IMR-90 (cell line): ENCODE measurements at regions not wholly inside any gene's neighbourhood (a gene's known extent, or its start where the extent isn't known, plus 50 kb on each side); places are given as distances from the start of the nearest gene placed in this dataset.

ENCODE experiments used
- MXI1 ChIP-seq: IDR thresholded peaks from 2 replicates; pipeline ENCODE4 v1.6.1; 2012; ENCODE audit warnings: low read depth, mild to moderate bottlenecking, low read length, moderate library complexity, borderline replicate concordance
- POLR2A ChIP-seq: IDR thresholded peaks from 2 replicates; pipeline ENCODE4 v1.6.1; 2012; ENCODE audit warnings: mild to moderate bottlenecking, low read depth, low read length
- TF ChIP-seq, protein P1 (sequence below): conservative IDR thresholded peaks from 2 replicates; pipeline ENCODE4 v1.5.1; 2012; ENCODE audit warnings: mild to moderate bottlenecking, low read depth, low read length, improper control_type of control experiment
- TF ChIP-seq, protein P2 (sequence below): fragments of 150-350 bp; IDR thresholded peaks from 2 replicates; pipeline ENCODE4 v1.6.1; 2016; ENCODE audit warnings: low read depth, mild to moderate bottlenecking, low read length, moderate library complexity, borderline replicate concordance

DNA sequence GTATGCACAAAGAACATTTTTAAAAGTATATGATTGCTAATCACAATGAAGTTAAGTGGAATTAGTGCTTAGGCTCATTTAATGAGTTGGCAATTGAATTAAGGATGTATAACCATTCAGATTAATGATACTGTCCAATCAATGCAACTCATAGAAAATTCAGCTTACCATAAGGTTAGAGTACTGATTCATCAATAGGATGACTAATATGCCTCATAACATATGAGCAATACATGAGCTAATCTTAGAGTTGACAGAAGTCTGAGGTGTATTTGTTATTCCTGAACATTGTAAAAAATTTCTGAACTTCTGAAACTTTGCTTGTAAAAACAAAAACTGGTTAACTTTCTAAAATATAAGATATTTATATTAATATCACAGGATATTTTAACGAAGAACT is 118.3 kb upstream of the NETO1 start:
- TF ChIP-seq MXI1 (no peak), POLR2A (no peak)
- TF ChIP-seq, protein P1, sequence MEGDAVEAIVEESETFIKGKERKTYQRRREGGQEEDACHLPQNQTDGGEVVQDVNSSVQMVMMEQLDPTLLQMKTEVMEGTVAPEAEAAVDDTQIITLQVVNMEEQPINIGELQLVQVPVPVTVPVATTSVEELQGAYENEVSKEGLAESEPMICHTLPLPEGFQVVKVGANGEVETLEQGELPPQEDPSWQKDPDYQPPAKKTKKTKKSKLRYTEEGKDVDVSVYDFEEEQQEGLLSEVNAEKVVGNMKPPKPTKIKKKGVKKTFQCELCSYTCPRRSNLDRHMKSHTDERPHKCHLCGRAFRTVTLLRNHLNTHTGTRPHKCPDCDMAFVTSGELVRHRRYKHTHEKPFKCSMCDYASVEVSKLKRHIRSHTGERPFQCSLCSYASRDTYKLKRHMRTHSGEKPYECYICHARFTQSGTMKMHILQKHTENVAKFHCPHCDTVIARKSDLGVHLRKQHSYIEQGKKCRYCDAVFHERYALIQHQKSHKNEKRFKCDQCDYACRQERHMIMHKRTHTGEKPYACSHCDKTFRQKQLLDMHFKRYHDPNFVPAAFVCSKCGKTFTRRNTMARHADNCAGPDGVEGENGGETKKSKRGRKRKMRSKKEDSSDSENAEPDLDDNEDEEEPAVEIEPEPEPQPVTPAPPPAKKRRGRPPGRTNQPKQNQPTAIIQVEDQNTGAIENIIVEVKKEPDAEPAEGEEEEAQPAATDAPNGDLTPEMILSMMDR = no peak
- TF ChIP-seq, protein P2, sequence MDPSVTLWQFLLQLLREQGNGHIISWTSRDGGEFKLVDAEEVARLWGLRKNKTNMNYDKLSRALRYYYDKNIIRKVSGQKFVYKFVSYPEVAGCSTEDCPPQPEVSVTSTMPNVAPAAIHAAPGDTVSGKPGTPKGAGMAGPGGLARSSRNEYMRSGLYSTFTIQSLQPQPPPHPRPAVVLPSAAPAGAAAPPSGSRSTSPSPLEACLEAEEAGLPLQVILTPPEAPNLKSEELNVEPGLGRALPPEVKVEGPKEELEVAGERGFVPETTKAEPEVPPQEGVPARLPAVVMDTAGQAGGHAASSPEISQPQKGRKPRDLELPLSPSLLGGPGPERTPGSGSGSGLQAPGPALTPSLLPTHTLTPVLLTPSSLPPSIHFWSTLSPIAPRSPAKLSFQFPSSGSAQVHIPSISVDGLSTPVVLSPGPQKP = no peak
